ENCODE measurements at regions not wholly inside any gene's neighbourhood (a gene's known extent, or its start where the extent isn't known, plus 50 kb on each side); places are given as distances from the start of the nearest gene placed in this dataset.

- ChIA-PET CTCF (ENCODE audit: low intra/inter-chr PET ratio) (no interaction called here), POLR2A (interaction anchor here (1.0 kb wide), 1 partner anchor 24 kb away, joined by 3 read pairs; no protein-coding TSS in a partner anchor)
- Histone ChIP-seq H3K9me3 (replicated peaks; ENCODE audit: control insufficient read depth, insufficient read depth, low read depth, low read length) (no peaks in the 10 kb centered on the region), H3K27me3 (ENCODE audit: control insufficient read depth in 2 of 2, insufficient read depth in 2 of 2, low read length in 2 of 2) (no peaks in the 10 kb centered on the region; a peak in 1 of 5 replicates), H3K27ac (ENCODE audit: extremely low read depth, low read depth, low read length) (no peak overlapping the region), H2AFZ (ENCODE audit: low read depth, low read length) (no peak overlapping the region), H3K4me3 (no peak overlapping the region), H3K36me3 (ENCODE audit: control insufficient read depth, insufficient read depth, low read length) (no peaks in the 10 kb centered on the region), H4K20me1 (replicated peaks; ENCODE audit: control insufficient read depth, insufficient read depth, low read length) (no peaks in the 10 kb centered on the region), H3K4me1 (replicated peaks in 1 of 2; ENCODE audit: control insufficient read depth in 2 of 2, insufficient read depth in 2 of 2, low read length in 2 of 2) (peaks cover 0 to 8% of the 10 kb centered on the region in 2 experiments; a peak in 2 of 5 replicates), H3K9ac (ENCODE audit: insufficient read depth in 1 of 2, low read depth in 2 of 2, low read length in 2 of 2) (no peak overlapping the region), H3K9me1 (ENCODE audit: control insufficient read depth, insufficient read depth, low read length) (no peaks in the 10 kb centered on the region), H3K4me2 (ENCODE audit: insufficient read depth, low read length) (no peak overlapping the region), H3K79me2 (ENCODE audit: control insufficient read depth, insufficient read depth, low read length) (no peaks in the 10 kb centered on the region)
- no TSS peak for BruUV-seq (replicated peaks)
- TF ChIP-seq PTRF (tag; IDR thresholded peaks at IDR 0.05) (no peak), ZNF766 (CRISPR knock-in tag; conservative IDR thresholded peaks at IDR 0.05) (no peak), TFE3 (CRISPR knock-in tag; IDR thresholded peaks at IDR 0.05) (no peak)
- FAIRE-seq (no peak), ATAC-seq (no peak), DNase-seq (ENCODE audit: extremely low read depth in 1 of 4, low spot score in 3 of 4) (no peak)
- intact Hi-C loops (cut with micrococcal nuclease): no loop called here
- in situ Hi-C loops (cut with MboI): no loop called here
- 43% methylated on average over 4 of the region's 4 CpGs for WGBS (ENCODE audit: insufficient coverage, low coverage, missing lambda C conversion rate)
Measured at GRCh38 chr6:126204126-126204525, 135.8 kb upstream of the CENPW start.

- FAIRE-seq: no peak
- H2AFZ ChIP-seq (ENCODE audit: low read depth, low read length): no peak overlapping the region
- H3K4me3 ChIP-seq: no peak overlapping the region
- H3K9ac ChIP-seq (ENCODE audit: insufficient read depth in 1 of 2, low read depth in 2 of 2, low read length in 2 of 2): no peak overlapping the region
- H4K20me1 ChIP-seq (replicated peaks; ENCODE audit: control insufficient read depth, insufficient read depth, low read length): no peaks in the 10 kb centered on the region
- peaks cover 0 to 8% of the 10 kb centered on the region in 2 experiments; a peak in 2 of 5 replicates for H3K4me1 ChIP-seq (replicated peaks in 1 of 2; ENCODE audit: control insufficient read depth in 2 of 2, insufficient read depth in 2 of 2, low read length in 2 of 2)
- no peak overlapping the region for H3K4me2 ChIP-seq (ENCODE audit: insufficient read depth, low read length)
- no peaks in the 10 kb centered on the region for H3K9me1 ChIP-seq (ENCODE audit: control insufficient read depth, insufficient read depth, low read length)
- TF ChIP-seq ZNF511 (CRISPR knock-in tag; IDR thresholded peaks at IDR 0.05) (no peak), ATF3 (IDR thresholded peaks at IDR 0.05) (no peak), ATF3 (CRISPR knock-in tag; conservative IDR thresholded peaks at IDR 0.05) (no peak), PURB (CRISPR knock-in tag; IDR thresholded peaks at IDR 0.05; ENCODE audit: low read depth) (no peak), ARID2 (IDR thresholded peaks at IDR 0.05) (no peak), NFIX (CRISPR knock-in tag; IDR thresholded peaks at IDR 0.05; ENCODE audit: low read depth) (no peak), FUS (optimal IDR thresholded peaks at IDR 0.05; ENCODE audit: low read depth, low read length) (no peak), ZNF324 (CRISPR knock-in tag; IDR thresholded peaks at IDR 0.05) (no peak), ZC3H11A (IDR thresholded peaks at IDR 0.05; ENCODE audit: low read depth, low read length) (no peak), ILF3 (IDR thresholded peaks at IDR 0.05; ENCODE audit: borderline replicate concordance) (no peak), ZNF197 (CRISPR knock-in tag; IDR thresholded peaks at IDR 0.05; ENCODE audit: low read depth) (no peak), KLF1 (tag; IDR thresholded peaks at IDR 0.05) (no peak), RHOXF2B (CRISPR knock-in tag; conservative IDR thresholded peaks at IDR 0.05) (no peak)
- no peaks in the 10 kb centered on the region for H3K79me2 ChIP-seq (ENCODE audit: control insufficient read depth, insufficient read depth, low read length)
- no peaks in the 10 kb centered on the region for H3K36me3 ChIP-seq (ENCODE audit: control insufficient read depth, insufficient read depth, low read length)
- intact Hi-C loops (cut with micrococcal nuclease) (no loop called here), in situ Hi-C loops (cut with MboI) (no loop called here)
- H3K9me3 ChIP-seq (replicated peaks; ENCODE audit: control insufficient read depth, insufficient read depth, low read depth, low read length): no peaks in the 10 kb centered on the region
- H3K27me3 ChIP-seq (ENCODE audit: control insufficient read depth in 2 of 2, insufficient read depth in 2 of 2, low read length in 2 of 2): no peaks in the 10 kb centered on the region; a peak in 1 of 5 replicates
- H3K27ac ChIP-seq (ENCODE audit: extremely low read depth, low read depth, low read length): no peak overlapping the region
- CTCF ChIA-PET (ENCODE audit: low intra/inter-chr PET ratio): no interaction called here
- no peak for ATAC-seq
- no TSS peak for BruUV-seq (replicated peaks)
- POLR2A ChIA-PET: interaction anchor here (1.0 kb wide), 1 partner anchor 24 kb away, joined by 3 read pairs; no protein-coding TSS in a partner anchor
- no peak for DNase-seq (ENCODE audit: extremely low read depth in 1 of 4, low spot score in 3 of 4)
Measured at GRCh38 chr6:126204598-126204997, 135.3 kb upstream of the CENPW start.
